ENCODE measurements at regions not wholly inside any gene's neighbourhood (a gene's known extent, or its start where the extent isn't known, plus 50 kb on each side); places are given as distances from the start of the nearest gene placed in this dataset.

DNA sequence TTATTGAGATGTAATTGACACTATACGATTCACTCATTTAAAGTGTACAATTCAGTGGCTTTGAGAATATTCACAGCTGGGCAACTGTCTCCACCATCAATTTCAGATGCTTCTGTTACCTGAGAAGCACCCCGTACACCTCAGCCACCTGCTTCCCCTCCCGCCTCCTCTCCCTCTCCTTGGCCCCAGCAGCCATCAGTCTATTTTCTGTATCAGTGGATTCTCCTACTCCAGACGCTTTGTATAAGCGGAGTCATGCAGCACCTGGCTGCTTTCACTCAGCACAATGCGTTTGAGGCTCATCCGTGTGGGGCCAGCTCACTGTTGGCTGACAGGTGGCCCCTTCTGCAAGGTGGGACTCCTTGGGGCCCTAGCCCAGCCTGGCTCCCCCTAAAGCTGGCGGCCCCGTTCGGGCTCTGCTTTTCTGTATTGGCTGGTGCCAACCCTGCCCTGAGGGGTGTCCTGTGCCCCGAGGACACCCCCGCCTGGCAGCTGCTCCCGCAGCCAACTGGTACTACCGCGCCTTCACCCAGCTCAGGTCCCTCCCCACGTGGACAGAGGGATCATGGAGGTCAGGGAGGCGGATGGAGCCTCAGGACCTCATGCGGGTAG lies 124.4 kb upstream of the COL5A1 start:
- TF ChIP-seq RAD21 (conservative IDR thresholded peaks at IDR 0.05), result no peak
- no peak for TF ChIP-seq POLR2AphosphoS5 (IDR thresholded peaks at IDR 0.05)
- no peak for TF ChIP-seq EZH2 (IDR thresholded peaks at IDR 0.05; ENCODE audit: borderline replicate concordance, insufficient read depth, low read length, poor library complexity, severe bottlenecking)
- TF ChIP-seq, protein P1, sequence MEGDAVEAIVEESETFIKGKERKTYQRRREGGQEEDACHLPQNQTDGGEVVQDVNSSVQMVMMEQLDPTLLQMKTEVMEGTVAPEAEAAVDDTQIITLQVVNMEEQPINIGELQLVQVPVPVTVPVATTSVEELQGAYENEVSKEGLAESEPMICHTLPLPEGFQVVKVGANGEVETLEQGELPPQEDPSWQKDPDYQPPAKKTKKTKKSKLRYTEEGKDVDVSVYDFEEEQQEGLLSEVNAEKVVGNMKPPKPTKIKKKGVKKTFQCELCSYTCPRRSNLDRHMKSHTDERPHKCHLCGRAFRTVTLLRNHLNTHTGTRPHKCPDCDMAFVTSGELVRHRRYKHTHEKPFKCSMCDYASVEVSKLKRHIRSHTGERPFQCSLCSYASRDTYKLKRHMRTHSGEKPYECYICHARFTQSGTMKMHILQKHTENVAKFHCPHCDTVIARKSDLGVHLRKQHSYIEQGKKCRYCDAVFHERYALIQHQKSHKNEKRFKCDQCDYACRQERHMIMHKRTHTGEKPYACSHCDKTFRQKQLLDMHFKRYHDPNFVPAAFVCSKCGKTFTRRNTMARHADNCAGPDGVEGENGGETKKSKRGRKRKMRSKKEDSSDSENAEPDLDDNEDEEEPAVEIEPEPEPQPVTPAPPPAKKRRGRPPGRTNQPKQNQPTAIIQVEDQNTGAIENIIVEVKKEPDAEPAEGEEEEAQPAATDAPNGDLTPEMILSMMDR (IDR thresholded peaks at IDR 0.05; ENCODE audit: poor library complexity, severe bottlenecking), result no peak
- TF ChIP-seq REST (IDR thresholded peaks at IDR 0.05; ENCODE audit: borderline replicate concordance), result no peak
- TF ChIP-seq MXI1 (conservative IDR thresholded peaks at IDR 0.05; ENCODE audit: poor library complexity, severe bottlenecking), result no peak
